Right lobe of liver (tissue), 6 donors: ENCODE measurements at regions not wholly inside any gene's neighbourhood (a gene's known extent, or its start where the extent isn't known, plus 50 kb on each side); places are given as distances from the start of the nearest gene placed in this dataset.

Source experiments
- ATAC-seq, 4 donors: fragments of 200-7000 bp; cut with Tn5 transposase; one replicate each; pipeline ENCODE4 v1.9.1; 2020; ENCODE audit warnings: mild to moderate bottlenecking in 4 of 4, moderate library complexity in 4 of 4
- DNase-seq, 3 donors: peaks; one replicate each; pipeline ENCODE4 v3.0.0-alpha.2; 2020
- H3K27ac ChIP-seq, 3 donors: fragments of 200-600 bp; one replicate each; pipeline ENCODE4 v1.8.0; 2022
- H3K27me3 ChIP-seq, 2 donors: fragments of 200-600 bp; one replicate each; pipeline ENCODE4 v1.8.0; 2022
- H3K36me3 ChIP-seq, 4 donors: fragments of 200-600 bp; sonication (generic) in 1 of 4; one replicate each; pipeline versions ENCODE4 v1.5.1 to v1.8.0; 2017 to 2022; ENCODE audit warnings: control low read depth in 1 of 4
- H3K4me1 ChIP-seq, 4 donors: fragments of 200-600 bp; sonication (generic) in 1 of 4; one replicate each; pipeline versions ENCODE4 v1.5.1 to v1.8.0; 2017 to 2022; ENCODE audit warnings: control low read depth in 1 of 4
- H3K4me3 ChIP-seq, 3 donors: fragments of 200-600 bp; one replicate each; pipeline ENCODE4 v1.8.0; 2022
- H3K9me3 ChIP-seq, 4 donors: fragments of 200-600 bp; sonication (generic) in 1 of 4; one replicate each; pipeline versions ENCODE4 v1.5.1 to v1.8.0; 2017 to 2022; ENCODE audit warnings: control low read depth in 1 of 4
- POLR2A ChIP-seq: fragments of 450-650 bp; IDR thresholded peaks from one replicate; pipeline ENCODE4 v1.6.1; 2017; ENCODE audit warnings: antibody characterized with exemption, mild to moderate bottlenecking
- WGBS: methylation state at CpG from one replicate; pipeline ENCODE4 v1.1.6; 2018; ENCODE audit warnings: low coverage, low lambda C conversion rate; ENCODE audit not compliant: insufficient coverage; ENCODE audit errors: missing lambda C conversion rate; 5-methylcytosine and 5-hydroxymethylcytosine counted together
- intact Hi-C, 2 donors: fragments of 100-400 bp; cut with DNase I; formaldehyde crosslinking; loops; one replicate each; pipeline versions ENCODE4 v1.11.2 to v1.14.1; 2022
- TF ChIP-seq, protein P1 (sequence below), 4 donors: fragments of 200-600 bp in 3 of 4; fragments of 450-650 bp in 1 of 4; IDR thresholded peaks; one replicate each; pipeline versions ENCODE4 v1.5.1 to v1.8.0; 2016 to 2022; ENCODE audit warnings: antibody characterized with exemption in 4 of 4, mild to moderate bottlenecking in 2 of 4
- donor health status: DM: no; HTN: yes; CAD: no.
- donor health status: DM: no; HTN: no; CAD: no.
- donor health status: DM: no; HTN: no; CAD: no.
- donor health status: DM: no; HTN: yes; CAD: no.
- donor health status: DM: no; HTN: yes; CAD: no.

DNA sequence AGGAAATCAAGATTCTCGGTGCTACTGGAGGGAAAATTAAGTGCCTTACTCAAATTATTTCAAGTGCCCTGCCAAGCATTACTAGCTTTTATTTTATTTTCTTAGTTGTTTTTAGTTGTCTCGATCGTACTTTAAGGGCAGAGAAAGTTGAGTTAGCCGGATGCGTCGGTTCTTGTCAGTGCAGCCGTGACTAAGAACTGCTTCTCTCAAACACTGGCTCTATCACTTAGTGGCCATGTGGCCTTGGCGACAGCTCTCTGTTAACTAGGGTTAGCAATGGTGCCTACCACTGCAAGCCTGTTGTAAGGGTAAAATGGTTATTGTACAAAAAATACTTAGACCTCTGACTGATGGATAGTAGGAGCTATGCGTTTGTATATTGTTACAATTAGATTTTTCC, 227.8 kb downstream of the KATNAL1 start:
- TF ChIP-seq, protein P1, sequence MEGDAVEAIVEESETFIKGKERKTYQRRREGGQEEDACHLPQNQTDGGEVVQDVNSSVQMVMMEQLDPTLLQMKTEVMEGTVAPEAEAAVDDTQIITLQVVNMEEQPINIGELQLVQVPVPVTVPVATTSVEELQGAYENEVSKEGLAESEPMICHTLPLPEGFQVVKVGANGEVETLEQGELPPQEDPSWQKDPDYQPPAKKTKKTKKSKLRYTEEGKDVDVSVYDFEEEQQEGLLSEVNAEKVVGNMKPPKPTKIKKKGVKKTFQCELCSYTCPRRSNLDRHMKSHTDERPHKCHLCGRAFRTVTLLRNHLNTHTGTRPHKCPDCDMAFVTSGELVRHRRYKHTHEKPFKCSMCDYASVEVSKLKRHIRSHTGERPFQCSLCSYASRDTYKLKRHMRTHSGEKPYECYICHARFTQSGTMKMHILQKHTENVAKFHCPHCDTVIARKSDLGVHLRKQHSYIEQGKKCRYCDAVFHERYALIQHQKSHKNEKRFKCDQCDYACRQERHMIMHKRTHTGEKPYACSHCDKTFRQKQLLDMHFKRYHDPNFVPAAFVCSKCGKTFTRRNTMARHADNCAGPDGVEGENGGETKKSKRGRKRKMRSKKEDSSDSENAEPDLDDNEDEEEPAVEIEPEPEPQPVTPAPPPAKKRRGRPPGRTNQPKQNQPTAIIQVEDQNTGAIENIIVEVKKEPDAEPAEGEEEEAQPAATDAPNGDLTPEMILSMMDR (IDR thresholded peaks at IDR 0.05), result no peak
- TF ChIP-seq POLR2A, result no peak
- Histone ChIP-seq H3K9me3 (no peaks in the 10 kb centered on the region), H3K4me1 (no peaks in the 10 kb centered on the region), H3K4me3 (no peak overlapping the region), H3K27ac (no peak overlapping the region), H3K27me3 (no peaks in the 10 kb centered on the region), H3K36me3 (no peaks in the 10 kb centered on the region)
- DNase-seq, result no peak
- WGBS, result 93% methylated on average over 8 of the region's 9 CpGs
- no peak for ATAC-seq
- intact Hi-C loops, result no loop called here

DNA sequence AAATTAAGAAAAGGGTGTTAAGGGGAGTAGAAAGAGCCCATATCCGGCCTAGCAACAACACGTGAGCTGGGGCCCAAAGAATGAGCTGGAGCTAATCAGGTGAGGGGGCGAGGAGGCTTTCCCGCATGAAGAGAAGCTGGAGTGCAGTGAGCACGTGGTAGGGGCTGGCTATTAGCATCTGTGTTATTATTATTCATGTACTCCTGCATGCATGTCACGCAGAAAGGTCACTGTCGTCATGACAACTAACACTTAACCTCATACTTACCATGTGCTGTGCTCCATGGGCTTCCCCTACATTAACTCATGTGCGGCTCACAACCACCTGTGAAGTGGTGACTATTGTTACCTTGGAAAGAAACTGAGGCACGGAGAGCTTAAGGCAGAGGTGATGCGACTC, 227.6 kb upstream of the UBL3 start:
- no peak for DNase-seq
- no peak for ATAC-seq
- Histone ChIP-seq H3K27ac (no peak overlapping the region), H3K4me1 (no peaks in the 10 kb centered on the region), H3K9me3 (no peaks in the 10 kb centered on the region), H3K36me3 (no peaks in the 10 kb centered on the region), H3K27me3 (no peaks in the 10 kb centered on the region), H3K4me3 (no peak overlapping the region)
- intact Hi-C loops, result no loop called here
- WGBS, result 89% methylated on average over 2 of the region's 10 CpGs
- no peak for TF ChIP-seq POLR2A
- TF ChIP-seq, protein P1 (IDR thresholded peaks at IDR 0.05), result no peak

DNA sequence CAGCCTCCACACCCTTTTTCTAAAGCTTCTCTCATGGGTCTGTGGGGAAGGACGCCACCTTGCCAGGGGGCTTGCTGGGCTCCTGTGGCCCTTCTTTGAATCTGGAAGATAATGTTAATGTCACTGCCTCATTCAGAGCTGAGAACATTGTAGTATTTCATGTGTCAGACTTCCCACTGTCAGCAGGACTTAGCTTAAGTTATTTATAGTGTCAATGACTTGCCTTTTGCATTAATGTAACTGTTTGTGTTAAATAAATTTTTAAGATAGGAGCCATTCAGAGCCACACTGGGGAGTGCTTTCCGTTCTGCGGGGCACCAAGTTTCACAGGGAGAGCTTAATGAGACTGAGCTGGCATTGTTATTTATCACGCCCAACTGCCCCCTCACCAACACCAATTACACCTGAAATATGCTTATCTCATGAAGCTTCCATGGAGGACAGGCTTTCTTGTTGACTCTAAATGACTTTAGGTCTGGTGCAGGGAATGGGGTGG, 226.9 kb upstream of the UBL3 start:
- Histone ChIP-seq H3K27ac (no peak overlapping the region), H3K36me3 (no peaks in the 10 kb centered on the region), H3K27me3 (no peaks in the 10 kb centered on the region), H3K4me1 (no peaks in the 10 kb centered on the region), H3K9me3 (no peaks in the 10 kb centered on the region), H3K4me3 (no peak overlapping the region)
- 64% methylated on average over 2 of the region's 4 CpGs for WGBS
- TF ChIP-seq POLR2A, result no peak
- TF ChIP-seq, protein P1 (IDR thresholded peaks at IDR 0.05), result no peak
- intact Hi-C loops, result no loop called here
- ATAC-seq (no peak), DNase-seq (no peak)

DNA sequence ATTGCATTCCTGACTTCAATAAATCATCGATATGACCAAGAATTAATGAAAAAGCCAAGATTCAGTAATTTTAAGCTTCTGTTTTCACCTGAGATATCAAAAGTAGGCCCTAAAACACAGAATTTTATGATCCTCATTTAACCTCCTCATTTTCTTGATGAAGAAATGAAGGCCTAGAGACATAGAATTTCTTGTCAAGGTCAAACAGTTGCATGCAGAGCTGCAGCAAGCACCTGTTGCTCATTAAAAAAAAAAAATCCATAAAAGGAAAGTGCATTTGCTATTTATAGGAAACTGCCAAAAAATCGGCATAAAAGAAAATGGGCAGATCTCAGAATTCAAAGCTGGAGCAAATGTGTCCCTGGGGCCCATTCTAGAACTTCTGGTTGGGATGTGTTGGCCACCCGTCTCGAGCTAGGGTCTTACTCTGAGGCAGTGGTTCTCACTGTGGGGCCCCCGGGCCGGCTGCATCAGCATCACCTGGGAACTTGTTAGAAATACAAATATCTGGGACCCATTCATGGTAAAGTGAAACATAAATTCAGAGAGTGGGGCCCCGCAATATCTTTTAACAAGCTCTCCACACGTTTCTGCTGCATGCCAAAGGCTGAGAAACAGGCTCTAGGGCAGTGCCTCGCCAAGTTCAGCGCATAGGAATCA, 224.7 kb upstream of the UBL3 start:
- intact Hi-C loops, result no loop called here
- Histone ChIP-seq H3K4me1 (no peaks in the 10 kb centered on the region), H3K36me3 (no peaks in the 10 kb centered on the region), H3K4me3 (no peak overlapping the region), H3K27ac (no peak overlapping the region), H3K27me3 (no peaks in the 10 kb centered on the region), H3K9me3 (no peaks in the 10 kb centered on the region)
- TF ChIP-seq, protein P1 (IDR thresholded peaks at IDR 0.05), result no peak
- no peak for TF ChIP-seq POLR2A
- ATAC-seq (no peak), DNase-seq (no peak)
- 86% methylated on average over 8 of the region's 10 CpGs for WGBS

DNA sequence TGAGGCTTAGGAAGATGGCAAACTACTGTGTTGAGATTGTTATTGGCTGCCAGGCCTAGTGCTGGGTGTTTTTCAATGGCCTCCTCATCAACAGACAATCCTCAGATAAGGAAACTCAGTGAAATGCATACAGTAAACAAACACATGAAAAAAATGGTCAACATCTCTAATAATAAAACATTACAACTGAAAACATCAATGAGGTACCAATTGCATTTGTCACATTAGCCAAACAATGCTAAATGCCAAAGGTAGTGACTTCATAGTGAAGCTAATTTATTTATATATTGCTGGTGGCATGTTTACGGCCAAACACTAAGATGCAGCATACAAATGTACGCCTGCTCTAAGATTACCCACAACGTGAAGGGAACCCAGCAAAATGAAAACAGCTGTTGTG, 224.0 kb upstream of the UBL3 start:
- Histone ChIP-seq H3K36me3 (no peaks in the 10 kb centered on the region), H3K9me3 (no peaks in the 10 kb centered on the region), H3K4me1 (no peaks in the 10 kb centered on the region), H3K4me3 (no peak overlapping the region), H3K27ac (no peak overlapping the region), H3K27me3 (no peaks in the 10 kb centered on the region)
- DNase-seq (no peak), ATAC-seq (no peak)
- intact Hi-C loops, result no loop called here
- WGBS, result 81% methylated on average over 3 of the region's 3 CpGs
- TF ChIP-seq POLR2A, result no peak
- TF ChIP-seq, protein P1 (IDR thresholded peaks at IDR 0.05), result no peak
